GM12892 (cell line): ENCODE measurements at regions not wholly inside any gene's neighbourhood (a gene's known extent, or its start where the extent isn't known, plus 50 kb on each side); places are given as distances from the start of the nearest gene placed in this dataset.

Source experiments
- POLR2A ChIP-seq: IDR thresholded peaks from 2 replicates; pipeline ENCODE4 v1.6.1; 2011; ENCODE audit warnings: low read depth, low read length, control low read depth
- TAF1 ChIP-seq: IDR thresholded peaks from 2 replicates; pipeline ENCODE4 v1.6.1; 2011; ENCODE audit warnings: low read depth, mild to moderate bottlenecking, control low read depth, low read length, borderline replicate concordance

GRCh38 chr6:14865531-14866100 lies 380.3 kb upstream of the JARID2 start:
- TF ChIP-seq TAF1 (no peak), POLR2A (no peak)
